Keratinocyte (primary cell): ENCODE measurements at regions not wholly inside any gene's neighbourhood (a gene's known extent, or its start where the extent isn't known, plus 50 kb on each side); places are given as distances from the start of the nearest gene placed in this dataset.

ENCODE experiments used
- DNase-seq: peaks from one replicate; pipeline ENCODE4 v3.0.0-alpha.2; 2011; ENCODE audit warnings: low read depth, missing footprints, low spot score
- FAIRE-seq: peaks from 2 replicates; lab custom pipeline; 2011; peaks lifted over from hg19 to GRCh38; lab: Jason Lieb, UNC
- H2AFZ ChIP-seq: 2 replicates; pipeline ENCODE4 v1.6.0; 2012; ENCODE audit warnings: low read length, control low read depth, inconsistent platforms; ENCODE audit not compliant: control insufficient read depth
- H3K27ac ChIP-seq: 2 replicates; pipeline ENCODE4 v1.5.1; 2011; ENCODE audit warnings: low read length; ENCODE audit not compliant: control insufficient read depth, insufficient read depth
- H3K27me3 ChIP-seq: 3 replicates; pipeline ENCODE4 v1.6.0; 2011; ENCODE audit warnings: low read length; ENCODE audit not compliant: control insufficient read depth, insufficient read depth; ENCODE audit errors: extremely low read depth
- H3K36me3 ChIP-seq, 2 experiments: 2 replicates in 1 of 2; 3 replicates in 1 of 2; pipeline ENCODE4 v1.5.1; 2011; ENCODE audit warnings: low read length in 2 of 2, mild to moderate bottlenecking in 1 of 2; ENCODE audit not compliant: control insufficient read depth in 2 of 2, insufficient read depth in 2 of 2; ENCODE audit errors: extremely low read depth in 1 of 2
- H3K4me1 ChIP-seq: 3 replicates; pipeline ENCODE4 v1.5.1; 2011; ENCODE audit warnings: low read length; ENCODE audit not compliant: control insufficient read depth, insufficient read depth; ENCODE audit errors: extremely low read depth
- H3K4me2 ChIP-seq: 3 replicates; pipeline ENCODE4 v1.6.0; 2011; ENCODE audit warnings: low read depth, low read length; ENCODE audit not compliant: control insufficient read depth, insufficient read depth; ENCODE audit errors: extremely low read depth
- H3K4me3 ChIP-seq, 3 experiments: fragments of 200-600 bp in 1 of 3; sonication (generic) in 1 of 3; 2 replicates in 2 of 3; 3 replicates in 1 of 3; pipeline ENCODE4 v1.5.1; 2011 to 2016; ENCODE audit warnings: low read length in 3 of 3, mild to moderate bottlenecking in 3 of 3, control low read depth in 2 of 3, inconsistent platforms in 1 of 3, low read depth in 1 of 3, mixed read lengths in 1 of 3, mixed run types in 1 of 3, moderate library complexity in 1 of 3; ENCODE audit not compliant: control insufficient read depth in 2 of 3, insufficient read depth in 2 of 3; ENCODE audit errors: extremely low read depth in 1 of 3
- H3K79me2 ChIP-seq: 2 replicates; pipeline ENCODE4 v1.6.0; 2012; ENCODE audit warnings: low read length; ENCODE audit not compliant: control insufficient read depth, insufficient read depth
- H3K9ac ChIP-seq: 3 replicates; pipeline ENCODE4 v1.6.0; 2011; ENCODE audit warnings: low read length; ENCODE audit not compliant: control insufficient read depth, insufficient read depth; ENCODE audit errors: extremely low read depth
- H3K9me1 ChIP-seq: 3 replicates; pipeline ENCODE4 v1.6.0; 2011; ENCODE audit warnings: low read length; ENCODE audit not compliant: control insufficient read depth, insufficient read depth; ENCODE audit errors: extremely low read depth
- H3K9me3 ChIP-seq: 2 replicates; pipeline ENCODE4 v1.5.1; 2012; ENCODE audit warnings: low read depth, low read length; ENCODE audit not compliant: control insufficient read depth
- H4K20me1 ChIP-seq: 3 replicates; pipeline ENCODE4 v1.6.0; 2011; ENCODE audit warnings: low read length; ENCODE audit not compliant: control insufficient read depth, insufficient read depth; ENCODE audit errors: extremely low read depth
- CTCF ChIP-seq, 3 experiments: IDR thresholded peaks in 1 of 3; conservative IDR thresholded peaks in 1 of 3; optimal IDR thresholded peaks in 1 of 3; 2 replicates in 2 of 3; 3 replicates in 1 of 3; pipeline versions ENCODE3 to v1.5.1; 2011; ENCODE audit warnings: low read length in 3 of 3, mild to moderate bottlenecking in 3 of 3, moderate library complexity in 2 of 3, control low read depth in 1 of 3, inconsistent platforms in 1 of 3; ENCODE audit not compliant: insufficient read depth in 2 of 3; ENCODE audit errors: extremely low read depth in 1 of 3
- EZH2 ChIP-seq: IDR thresholded peaks from one replicate; pipeline ENCODE4 v1.6.1; 2012; ENCODE audit warnings: inconsistent platforms, mild to moderate bottlenecking, low read length, moderate library complexity
- dilution Hi-C: fragments of 300-500 bp; cut with MboI; formaldehyde crosslinking; loops from one replicate; pipeline ENCODE4 v1.7.0; 2020; ENCODE audit warnings: low sequenced_read_pairs; ENCODE audit not compliant: extremely low pct_ligation_motif_present

- DNase-seq: no peak
- Histone ChIP-seq H3K36me3 (no peaks in the 10 kb centered on the region), H3K9me3 (no peaks in the 10 kb centered on the region), H3K27ac (no peak overlapping the region), H3K4me1 (no peaks in the 10 kb centered on the region), H3K79me2 (no peaks in the 10 kb centered on the region), H3K9ac (no peak overlapping the region), H3K27me3 (no peaks in the 10 kb centered on the region), H3K4me2 (no peak overlapping the region), H2AFZ (no peak overlapping the region), H4K20me1 (no peaks in the 10 kb centered on the region), H3K4me3 (no peak overlapping the region), H3K9me1 (no peaks in the 10 kb centered on the region)
- TF ChIP-seq CTCF (optimal IDR thresholded peaks at IDR 0.05 in 1 of 3, IDR thresholded peaks at IDR 0.05 in 1 of 3, conservative IDR thresholded peaks at IDR 0.05 in 1 of 3; ENCODE audit: extremely low read depth in 1 of 3, insufficient read depth in 2 of 3, low read length in 3 of 3): no peak
- TF ChIP-seq EZH2: no peak
- FAIRE-seq: no peak
- dilution Hi-C loops: no loop called here
Measured at GRCh38 chr1:238832106-238832505, 554.3 kb upstream of the CHRM3 start.

GRCh38 chr1:238830036-238830611 is 556.2 kb upstream of the CHRM3 start:
- no peak for FAIRE-seq
- no peak overlapping the region for H3K27ac ChIP-seq
- no peak for TF ChIP-seq CTCF (optimal IDR thresholded peaks at IDR 0.05 in 1 of 3, IDR thresholded peaks at IDR 0.05 in 1 of 3, conservative IDR thresholded peaks at IDR 0.05 in 1 of 3; ENCODE audit: extremely low read depth in 1 of 3, insufficient read depth in 2 of 3, low read length in 3 of 3)
- no peak for TF ChIP-seq EZH2

More at GRCh38 chr1:238830036-238830611, 556.2 kb upstream of the CHRM3 start:
- Histone ChIP-seq H4K20me1 (no peaks in the 10 kb centered on the region), H3K9me1 (no peaks in the 10 kb centered on the region), H2AFZ (no peak overlapping the region), H3K4me2 (no peak overlapping the region), H3K79me2 (no peaks in the 10 kb centered on the region), H3K4me3 (no peak overlapping the region), H3K9ac (no peak overlapping the region), H3K27me3 (no peaks in the 10 kb centered on the region), H3K9me3 (no peaks in the 10 kb centered on the region), H3K4me1 (no peaks in the 10 kb centered on the region), H3K36me3 (no peaks in the 10 kb centered on the region)
- dilution Hi-C loops: no loop called here
- no peak for DNase-seq
